GM23338 (cell line): ENCODE measurements at regions not wholly inside any gene's neighbourhood (a gene's known extent, or its start where the extent isn't known, plus 50 kb on each side); places are given as distances from the start of the nearest gene placed in this dataset.

Experiments
- ATAC-seq: fragments of 200-7000 bp; cut with Tn5 transposase; 3 replicates; pipeline ENCODE4 v1.9.1; 2020
- DNase-seq: peaks from one replicate; pipeline ENCODE4 v3.0.0-alpha.2; 2015; ENCODE audit warnings: low spot score
- H2AFZ ChIP-seq: fragments of 200-600 bp; sonication (generic); 2 replicates; pipeline ENCODE4 v1.8.0; 2016; ENCODE audit warnings: antibody characterized with exemption, mild to moderate bottlenecking, moderate library complexity
- H3F3A ChIP-seq: fragments of 200-600 bp; sonication (generic); replicated peaks from 2 replicates; pipeline ENCODE4 v1.8.0; 2017; ENCODE audit warnings: antibody characterized with exemption, mixed run types, low read depth
- H3K27ac ChIP-seq: fragments of 200-600 bp; sonication (generic); 2 replicates; pipeline ENCODE4 v1.6.1; 2016; ENCODE audit warnings: low read depth
- H3K27me3 ChIP-seq: fragments of 200-600 bp; sonication (generic); 2 replicates; pipeline ENCODE4 v1.8.0; 2016; ENCODE audit warnings: mild to moderate bottlenecking, mixed run types, moderate library complexity; ENCODE audit not compliant: insufficient read depth
- H3K36me3 ChIP-seq: fragments of 200-600 bp; sonication (generic); 2 replicates; pipeline ENCODE4 v1.8.0; 2016; ENCODE audit warnings: mild to moderate bottlenecking; ENCODE audit not compliant: insufficient read depth
- H3K4me1 ChIP-seq: fragments of 200-600 bp; sonication (generic); 2 replicates; pipeline ENCODE4 v1.8.0; 2016; ENCODE audit warnings: mild to moderate bottlenecking, moderate library complexity; ENCODE audit not compliant: insufficient read depth
- H3K4me2 ChIP-seq: fragments of 200-600 bp; sonication (generic); 2 replicates; pipeline ENCODE4 v1.7.1; 2017; ENCODE audit warnings: mixed run types
- H3K4me3 ChIP-seq: fragments of 200-600 bp; sonication (generic); 2 replicates; pipeline ENCODE4 v1.6.1; 2016; ENCODE audit warnings: mixed run types
- H3K79me2 ChIP-seq: fragments of 200-600 bp; sonication (generic); replicated peaks from 2 replicates; pipeline ENCODE4 v1.8.0; 2017; ENCODE audit warnings: mild to moderate bottlenecking; ENCODE audit not compliant: insufficient read depth
- H3K9me2 ChIP-seq: fragments of 200-600 bp; sonication (generic); 2 replicates; pipeline ENCODE4 v1.8.0; 2017; ENCODE audit not compliant: insufficient read depth
- H4K20me1 ChIP-seq: fragments of 200-600 bp; sonication (generic); replicated peaks from 2 replicates; pipeline ENCODE4 v1.8.0; 2017; ENCODE audit warnings: mild to moderate bottlenecking; ENCODE audit not compliant: insufficient read depth
- H3K27ac Mint-ChIP-seq: 2 replicates; pipeline ENCODE4 v1.8.0; 2020; ENCODE audit warnings: inconsistent platforms, mild to moderate bottlenecking, moderate library complexity, mixed read lengths
- H3K27me3 Mint-ChIP-seq: 3 replicates; pipeline ENCODE4 v1.8.0; 2022; ENCODE audit warnings: low read depth, mild to moderate bottlenecking, moderate library complexity, mixed read lengths, inconsistent platforms; ENCODE audit not compliant: insufficient read depth, poor library complexity
- H3K36me3 Mint-ChIP-seq: 3 replicates; pipeline ENCODE4 v1.8.0; 2021; ENCODE audit warnings: low read depth, mild to moderate bottlenecking, inconsistent platforms, moderate library complexity, mixed read lengths
- H3K4me1 Mint-ChIP-seq: 3 replicates; pipeline ENCODE4 v1.8.0; 2020; ENCODE audit warnings: mild to moderate bottlenecking, inconsistent platforms, mixed read lengths
- H3K4me3 Mint-ChIP-seq: 3 replicates; pipeline ENCODE4 v1.8.0; 2021; ENCODE audit warnings: moderate library complexity, mild to moderate bottlenecking, inconsistent platforms, mixed read lengths
- H3K9me3 Mint-ChIP-seq: 3 replicates; pipeline ENCODE4 v1.8.0; 2020; ENCODE audit warnings: moderate library complexity, mild to moderate bottlenecking, inconsistent platforms, mixed read lengths
- CREB1 ChIP-seq: fragments of 250-450 bp; sonication (Bioruptor Pico); IDR thresholded peaks from 2 replicates; pipeline ENCODE4 v1.5.0; 2020; ENCODE audit warnings: low read depth, mild to moderate bottlenecking, moderate library complexity
- CTCF ChIP-seq, 2 experiments: fragments of 200-600 bp in 1 of 2; sonication (generic) in 1 of 2; conservative IDR thresholded peaks; 2 replicates each; pipeline versions ENCODE4 v1.5.1 to v1.6.1; 2016 to 2017; ENCODE audit warnings: antibody characterized with exemption in 2 of 2, low read depth in 2 of 2, mild to moderate bottlenecking in 2 of 2, moderate library complexity in 1 of 2
- ETS1 ChIP-seq: IDR thresholded peaks from 2 replicates; pipeline ENCODE4 v1.6.1; 2016; ENCODE audit warnings: antibody characterized with exemption
- EZH2 ChIP-seq: fragments of 200-600 bp; sonication (generic); IDR thresholded peaks from one replicate; pipeline ENCODE4 v1.8.0; 2017; ENCODE audit warnings: antibody characterized with exemption, mild to moderate bottlenecking, low read depth; ENCODE audit not compliant: unreplicated experiment
- EZH2phosphoT487 ChIP-seq: fragments of 200-600 bp; sonication (generic); IDR thresholded peaks from one replicate; pipeline ENCODE4 v1.8.1; 2018; ENCODE audit warnings: antibody characterized with exemption; ENCODE audit not compliant: unreplicated experiment
- JUNB ChIP-seq: IDR thresholded peaks from one replicate; pipeline ENCODE4 v1.6.1; 2016; ENCODE audit warnings: antibody characterized with exemption; ENCODE audit not compliant: unreplicated experiment
- NANOG ChIP-seq: IDR thresholded peaks from 2 replicates; pipeline ENCODE4 v1.6.1; 2016; ENCODE audit warnings: antibody characterized with exemption, borderline replicate concordance
- POLR2AphosphoS5 ChIP-seq: IDR thresholded peaks from 2 replicates; pipeline ENCODE4 v1.6.1; 2016; ENCODE audit warnings: antibody characterized with exemption, low read depth
- REST ChIP-seq: IDR thresholded peaks from one replicate; pipeline ENCODE4 v1.6.1; 2018; ENCODE audit warnings: antibody characterized with exemption; ENCODE audit not compliant: unreplicated experiment
- STAT1 ChIP-seq: IDR thresholded peaks from one replicate; pipeline ENCODE4 v1.6.1; 2016; ENCODE audit warnings: antibody characterized with exemption; ENCODE audit not compliant: unreplicated experiment
- ZNF114 ChIP-seq: fragments of 250-450 bp; sonication (Bioruptor Pico); IDR thresholded peaks from 2 replicates; pipeline ENCODE4 v1.5.0; 2020; ENCODE audit warnings: mild to moderate bottlenecking, moderate library complexity
- ZNF331 ChIP-seq: fragments of 250-450 bp; sonication (Bioruptor Pico); IDR thresholded peaks from 2 replicates; pipeline ENCODE4 v1.5.0; 2020; ENCODE audit warnings: low read depth, mild to moderate bottlenecking, moderate library complexity
- ZNF462 ChIP-seq: fragments of 250-450 bp; sonication (Bioruptor Pico); IDR thresholded peaks from 2 replicates; pipeline ENCODE4 v1.5.0; 2020; ENCODE audit warnings: mild to moderate bottlenecking, moderate library complexity

- no peaks in the 10 kb centered on the region for H4K20me1 ChIP-seq
- no peaks in the 10 kb centered on the region for H3K36me3 ChIP-seq
- no peaks in the 10 kb centered on the region for H3K79me2 ChIP-seq
- DNase-seq (no peak), ATAC-seq (no peak)
- no peak overlapping the region for H3K27ac ChIP-seq
- no peak overlapping the region for H3K4me3 Mint-ChIP-seq
- TF ChIP-seq EZH2phosphoT487 (no peak), EZH2 (no peak), ZNF331 (CRISPR knock-in tag) (no peak), NANOG (no peak), CREB1 (CRISPR knock-in tag) (no peak), ZNF114 (CRISPR knock-in tag) (no peak), REST (no peak), CTCF (conservative IDR thresholded peaks at IDR 0.05; ENCODE audit: low read depth in 2 of 2) (no peak), STAT1 (no peak), JUNB (no peak), POLR2AphosphoS5 (no peak), ETS1 (no peak), ZNF462 (CRISPR knock-in tag) (no peak)
- no peak overlapping the region for H3K27ac Mint-ChIP-seq
- peaks cover 4% of the 10 kb centered on the region; the same call in 2 of the 3 replicates for H3K4me1 Mint-ChIP-seq
- no peak overlapping the region for H3K4me2 ChIP-seq
- no peaks in the 10 kb centered on the region; the same call in 1 of the 2 replicates for H3K9me2 ChIP-seq
- no peaks in the 10 kb centered on the region for H3K9me3 Mint-ChIP-seq
- no peaks in the 10 kb centered on the region for H3K27me3 ChIP-seq
- H3F3A ChIP-seq, result no peaks in the 10 kb centered on the region
- no peaks in the 10 kb centered on the region for H3K36me3 Mint-ChIP-seq
- no peak overlapping the region for H3K4me3 ChIP-seq
- no peak overlapping the region for H2AFZ ChIP-seq
- no peaks in the 10 kb centered on the region; the same call in 1 of the 2 replicates for H3K4me1 ChIP-seq
- H3K27me3 Mint-ChIP-seq, result no peaks in the 10 kb centered on the region
Observed at GRCh38 chr7:118053353-118053752, 130.6 kb upstream of the LSM8 start.
